Gastrocnemius medialis (tissue), 4 donors: ENCODE measurements at regions not wholly inside any gene's neighbourhood (a gene's known extent, or its start where the extent isn't known, plus 50 kb on each side); places are given as distances from the start of the nearest gene placed in this dataset.

Experiments
- ATAC-seq, 2 donors: fragments of 150-250 bp; one replicate each; pipeline ENCODE4 v1.9.1; 2016
- DNase-seq, 2 donors: peaks; one replicate each; pipeline ENCODE4 v3.0.0-alpha.2; 2019
- H3K27ac ChIP-seq, 4 donors: fragments of 200-600 bp; sonication (generic); 1 replicate in 1 of 4; 2 replicates in 3 of 4; pipeline ENCODE4 v1.5.1; 2016 to 2018; ENCODE audit warnings: mild to moderate bottlenecking in 2 of 4, moderate library complexity in 1 of 4
- H3K27me3 ChIP-seq, 3 donors: fragments of 200-600 bp; sonication (generic) in 2 of 3; 1 replicate in 1 of 3; 2 replicates in 2 of 3; pipeline versions ENCODE4 v1.5.1 to v1.6.0; 2016 to 2019; ENCODE audit warnings: mild to moderate bottlenecking in 1 of 3, moderate library complexity in 1 of 3
- H3K36me3 ChIP-seq, 2 donors: fragments of 200-600 bp; sonication (generic) in 1 of 2; one replicate each; pipeline ENCODE4 v1.5.1; 2017 to 2018
- H3K4me1 ChIP-seq, 2 donors: fragments of 200-600 bp; sonication (generic) in 1 of 2; one replicate each; pipeline ENCODE4 v1.5.1; 2016 to 2017; ENCODE audit warnings: mild to moderate bottlenecking in 2 of 2
- H3K4me3 ChIP-seq, 4 donors: fragments of 200-600 bp; sonication (generic) in 3 of 4; 1 replicate in 1 of 4; 2 replicates in 3 of 4; pipeline ENCODE4 v1.5.1; 2016 to 2019; ENCODE audit warnings: mild to moderate bottlenecking in 2 of 4
- H3K9me3 ChIP-seq, 3 donors: fragments of 200-600 bp; sonication (generic) in 2 of 3; 1 replicate in 1 of 3; 2 replicates in 2 of 3; pipeline ENCODE4 v1.5.1; 2016 to 2019
- POLR2A ChIP-seq, 2 donors: fragments of 450-650 bp; IDR thresholded peaks; one replicate each; pipeline ENCODE4 v1.6.1; 2017; ENCODE audit warnings: antibody characterized with exemption in 2 of 2, mild to moderate bottlenecking in 2 of 2, moderate library complexity in 2 of 2
- in situ Hi-C, 4 donors: fragments of 200-750 bp; cut with MboI; loops; one replicate each; pipeline versions ENCODE4 v1.15.0 to v1.8.0; 2017; ENCODE audit warnings: low sequenced_read_pairs in 4 of 4
- intact Hi-C: fragments of 100-400 bp; cut with DNase I; formaldehyde crosslinking; loops from one replicate; pipeline ENCODE4 v1.15.1; 2023; ENCODE audit warnings: low total_unique reads
- TF ChIP-seq, protein P1 (sequence below), 5 experiments: fragments of 450-650 bp in 3 of 5; fragments of 200-600 bp in 2 of 5; sonication (generic) in 2 of 5; IDR thresholded peaks in 4 of 5; conservative IDR thresholded peaks in 1 of 5; 1 replicate in 4 of 5; 2 replicates in 1 of 5; pipeline ENCODE4 v1.5.1; 2016 to 2019; ENCODE audit warnings: antibody characterized with exemption in 5 of 5, mild to moderate bottlenecking in 3 of 5, moderate library complexity in 3 of 5

GRCh38 chr11:59289356-59290181 lies 69.1 kb upstream of the OR5AN1 start:
- Histone ChIP-seq H3K27ac (no peak overlapping the region), H3K27me3 (no peaks in the 10 kb centered on the region), H3K4me1 (no peaks in the 10 kb centered on the region), H3K9me3 (no peaks in the 10 kb centered on the region), H3K4me3 (no peak overlapping the region), H3K36me3 (no peaks in the 10 kb centered on the region)
- in situ Hi-C loops (loop anchor here in 1 of 4 donors (10.0 kb wide), 1 partner anchor 125 kb away; no protein-coding TSS in a partner anchor), intact Hi-C loops (no loop called here)
- no peak for ATAC-seq
- TF ChIP-seq, protein P1, sequence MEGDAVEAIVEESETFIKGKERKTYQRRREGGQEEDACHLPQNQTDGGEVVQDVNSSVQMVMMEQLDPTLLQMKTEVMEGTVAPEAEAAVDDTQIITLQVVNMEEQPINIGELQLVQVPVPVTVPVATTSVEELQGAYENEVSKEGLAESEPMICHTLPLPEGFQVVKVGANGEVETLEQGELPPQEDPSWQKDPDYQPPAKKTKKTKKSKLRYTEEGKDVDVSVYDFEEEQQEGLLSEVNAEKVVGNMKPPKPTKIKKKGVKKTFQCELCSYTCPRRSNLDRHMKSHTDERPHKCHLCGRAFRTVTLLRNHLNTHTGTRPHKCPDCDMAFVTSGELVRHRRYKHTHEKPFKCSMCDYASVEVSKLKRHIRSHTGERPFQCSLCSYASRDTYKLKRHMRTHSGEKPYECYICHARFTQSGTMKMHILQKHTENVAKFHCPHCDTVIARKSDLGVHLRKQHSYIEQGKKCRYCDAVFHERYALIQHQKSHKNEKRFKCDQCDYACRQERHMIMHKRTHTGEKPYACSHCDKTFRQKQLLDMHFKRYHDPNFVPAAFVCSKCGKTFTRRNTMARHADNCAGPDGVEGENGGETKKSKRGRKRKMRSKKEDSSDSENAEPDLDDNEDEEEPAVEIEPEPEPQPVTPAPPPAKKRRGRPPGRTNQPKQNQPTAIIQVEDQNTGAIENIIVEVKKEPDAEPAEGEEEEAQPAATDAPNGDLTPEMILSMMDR (IDR thresholded peaks at IDR 0.05 in 4 of 5, conservative IDR thresholded peaks at IDR 0.05 in 1 of 5), result no peak
- TF ChIP-seq POLR2A (IDR thresholded peaks at IDR 0.05), result no peak
- no peak for DNase-seq

DNA sequence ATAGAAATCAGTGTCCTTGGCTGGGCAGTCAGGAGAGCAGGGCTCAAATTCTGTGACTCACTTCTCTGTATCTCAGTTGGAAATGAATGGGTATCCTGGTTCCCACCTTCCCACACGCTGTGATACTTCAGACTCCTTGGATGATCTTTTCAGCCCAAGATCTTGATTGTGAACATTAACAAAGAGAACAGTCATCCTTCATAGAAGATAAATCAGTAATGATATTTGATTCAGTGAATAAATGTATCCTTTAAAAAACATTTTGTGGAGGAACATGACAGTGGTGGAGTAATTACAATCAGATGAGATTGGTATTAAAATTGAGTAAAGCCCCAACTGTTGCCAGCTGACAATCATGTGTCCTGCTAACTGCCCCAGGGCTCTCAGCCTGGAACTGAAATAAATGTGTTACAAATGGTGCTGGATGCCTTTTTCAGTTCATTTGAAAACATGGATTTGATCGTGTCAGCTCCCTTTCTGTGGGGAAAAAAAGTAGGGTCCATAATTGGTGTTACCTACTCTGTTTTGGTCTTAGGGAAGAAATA lies 72.9 kb upstream of the OR5AN1 start:
- H3K27me3 ChIP-seq, result no peaks in the 10 kb centered on the region
- in situ Hi-C loops, result loop anchor here in 1 of 4 donors (10.0 kb wide), 1 partner anchor 121 kb away; no protein-coding TSS in a partner anchor
- intact Hi-C loops, result loop anchor here (2.0 kb wide), 1 partner anchor 115 kb away; no protein-coding TSS in a partner anchor
- ATAC-seq (no peak), DNase-seq (no peak)
- H3K36me3 ChIP-seq, result no peaks in the 10 kb centered on the region
- H3K9me3 ChIP-seq, result no peaks in the 10 kb centered on the region
- no peak for TF ChIP-seq POLR2A (IDR thresholded peaks at IDR 0.05)
- TF ChIP-seq, protein P1 (IDR thresholded peaks at IDR 0.05 in 4 of 5, conservative IDR thresholded peaks at IDR 0.05 in 1 of 5), result no peak
- no peak overlapping the region for H3K27ac ChIP-seq
- no peak overlapping the region for H3K4me3 ChIP-seq
- no peaks in the 10 kb centered on the region for H3K4me1 ChIP-seq

DNA sequence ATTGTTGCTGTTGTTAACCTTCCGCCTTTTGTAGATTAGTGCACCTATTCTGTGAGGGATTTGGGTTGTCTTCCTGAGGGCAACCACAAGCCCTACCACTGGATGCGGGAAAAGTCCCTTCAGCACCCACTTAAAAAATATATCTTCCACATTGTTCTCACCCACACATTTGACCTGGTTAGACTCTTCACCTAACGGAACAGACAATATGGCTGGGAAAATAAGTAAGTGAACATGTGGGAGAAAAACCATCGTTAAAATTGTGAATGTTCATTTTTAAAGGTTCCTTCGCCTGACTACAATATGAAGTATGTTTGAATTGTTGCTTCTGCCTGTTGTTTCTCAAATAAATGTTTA lies 72.0 kb upstream of the MPEG1 start:
- Histone ChIP-seq H3K4me1 (no peaks in the 10 kb centered on the region), H3K4me3 (no peak overlapping the region), H3K9me3 (no peaks in the 10 kb centered on the region), H3K27ac (no peak overlapping the region), H3K36me3 (no peaks in the 10 kb centered on the region), H3K27me3 (no peaks in the 10 kb centered on the region)
- TF ChIP-seq, protein P1 (IDR thresholded peaks at IDR 0.05 in 4 of 5, conservative IDR thresholded peaks at IDR 0.05 in 1 of 5), result peak in 1 of 5 experiments; percentile 1
- no peak for TF ChIP-seq POLR2A (IDR thresholded peaks at IDR 0.05)
- in situ Hi-C loops (loop anchor here in 1 of 4 donors (10.0 kb wide), 1 partner anchor 120 kb away; no protein-coding TSS in a partner anchor), intact Hi-C loops (loop anchor here (2.0 to 5.0 kb wide), 2 partner anchors 114 to 138 kb away; no protein-coding TSS in a partner anchor)
- ATAC-seq (no peak), DNase-seq (no peak)

DNA sequence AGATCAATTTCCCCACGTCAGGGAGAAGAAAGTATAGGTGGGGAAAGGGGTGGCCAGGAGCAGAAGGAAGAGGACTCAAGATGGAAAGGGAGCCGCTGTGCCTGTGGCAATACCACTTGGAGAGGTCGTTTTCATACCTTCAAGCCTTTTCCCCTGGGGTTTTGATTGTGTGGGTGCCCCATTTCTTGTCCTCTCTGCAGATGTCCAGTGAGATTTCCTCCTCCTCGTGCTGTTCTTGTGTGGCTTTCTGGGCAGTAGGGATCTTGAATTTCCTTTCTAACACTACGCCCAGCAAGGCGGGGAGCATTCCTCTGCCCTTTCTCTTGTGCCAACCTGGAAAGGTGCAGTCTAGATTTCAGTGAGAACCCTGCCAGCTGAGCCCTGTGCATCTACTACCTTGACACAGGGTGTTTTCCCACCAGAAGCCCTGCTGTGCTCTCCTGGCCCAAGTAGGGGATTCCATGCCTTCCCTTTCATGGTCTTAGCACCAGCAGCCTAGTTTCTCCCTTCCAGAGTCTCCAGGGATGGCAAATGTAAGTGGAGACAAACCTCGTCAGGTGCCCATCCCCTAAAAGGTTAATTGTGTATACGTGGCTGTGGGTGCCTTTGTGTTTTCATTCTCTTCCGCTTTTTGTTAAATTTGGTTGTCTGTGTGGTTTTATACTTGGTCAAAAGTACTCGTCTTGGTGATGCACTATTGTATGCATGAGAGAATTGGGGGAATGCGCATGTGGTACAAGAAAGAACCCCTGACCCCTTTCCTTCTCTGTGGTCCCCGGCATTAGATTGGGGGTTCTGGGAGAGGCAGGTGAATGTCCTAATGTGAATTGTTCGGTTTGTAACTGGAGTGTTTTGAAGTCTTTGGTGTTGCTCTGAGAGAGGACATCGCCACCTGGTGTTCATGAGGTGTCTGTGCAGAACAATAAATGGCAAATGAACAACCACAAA lies 71.4 kb upstream of the MPEG1 start:
- Histone ChIP-seq H3K4me1 (no peaks in the 10 kb centered on the region), H3K4me3 (no peak overlapping the region), H3K36me3 (no peaks in the 10 kb centered on the region), H3K27me3 (no peaks in the 10 kb centered on the region), H3K27ac (no peak overlapping the region), H3K9me3 (no peaks in the 10 kb centered on the region)
- no peak for TF ChIP-seq POLR2A (IDR thresholded peaks at IDR 0.05)
- TF ChIP-seq, protein P1 (IDR thresholded peaks at IDR 0.05 in 4 of 5, conservative IDR thresholded peaks at IDR 0.05 in 1 of 5), result peak; percentile 36 to 72 (median 61)
- intact Hi-C loops, result loop anchor here (2.0 to 5.0 kb wide), 2 partner anchors 113 to 138 kb away; no protein-coding TSS in a partner anchor
- in situ Hi-C loops, result loop anchor here in 1 of 4 donors (10.0 kb wide), 1 partner anchor 119 kb away; no protein-coding TSS in a partner anchor
- ATAC-seq, result no peak
- no peak for DNase-seq
